WTC11 (cell line): ENCODE measurements at regions not wholly inside any gene's neighbourhood (a gene's known extent, or its start where the extent isn't known, plus 50 kb on each side); places are given as distances from the start of the nearest gene placed in this dataset.

Experiments
- ATAC-seq: fragments of 200-7000 bp; cut with Tn5 transposase; 2 replicates; pipeline ENCODE4 v1.10.0; 2021; ENCODE audit warnings: mild to moderate bottlenecking, moderate library complexity
- CTCF ChIA-PET: fragments of 300-600 bp; sonication (Branson Sonifier 250); formaldehyde crosslinking; loops from one replicate; lab custom pipeline; 2021; ENCODE audit warnings: antibody characterized with exemption; lab: Charles Lee
- POLR2A ChIA-PET: fragments of 350-600 bp; sonication (Branson Sonifier 250); formaldehyde crosslinking; loops from one replicate; lab custom pipeline; 2021; ENCODE audit warnings: antibody characterized with exemption; lab: Charles Lee
- DNase-seq: peaks from one replicate; pipeline ENCODE4 v3.0.0; 2021; ENCODE audit warnings: low spot score
- H3K27ac Mint-ChIP-seq: 2 replicates; pipeline ENCODE4 v1.8.0; 2021; ENCODE audit warnings: mixed read lengths
- H3K27me3 Mint-ChIP-seq: 2 replicates; pipeline ENCODE4 v1.8.0; 2021; ENCODE audit warnings: low read depth, mild to moderate bottlenecking, moderate library complexity, mixed read lengths
- H3K36me3 Mint-ChIP-seq: 2 replicates; pipeline ENCODE4 v1.8.0; 2021; ENCODE audit warnings: mixed read lengths
- H3K4me1 Mint-ChIP-seq: 2 replicates; pipeline ENCODE4 v1.8.0; 2022; ENCODE audit warnings: mixed read lengths
- H3K4me3 Mint-ChIP-seq: 2 replicates; pipeline ENCODE4 v1.8.0; 2021; ENCODE audit warnings: mild to moderate bottlenecking, moderate library complexity, mixed read lengths
- H3K9me3 Mint-ChIP-seq: 2 replicates; pipeline ENCODE4 v1.8.0; 2021; ENCODE audit warnings: mixed read lengths
- AFF4 ChIP-seq: sonication (generic); formaldehyde crosslinking; IDR thresholded peaks from 2 replicates; pipeline ENCODE4 v1.8.1; 2023; ENCODE audit warnings: mild to moderate bottlenecking, missing genetic modification reagents, borderline replicate concordance
- ATF1 ChIP-seq: sonication (generic); formaldehyde crosslinking; IDR thresholded peaks from 2 replicates; pipeline ENCODE4 v1.8.1; 2023; ENCODE audit warnings: mild to moderate bottlenecking, moderate library complexity, missing genetic modification reagents
- CBFB ChIP-seq: sonication (generic); formaldehyde crosslinking; IDR thresholded peaks from 2 replicates; pipeline ENCODE4 v1.8.1; 2022; ENCODE audit warnings: mild to moderate bottlenecking, low read depth, missing genetic modification reagents
- E2F5 ChIP-seq: sonication (generic); formaldehyde crosslinking; IDR thresholded peaks from 2 replicates; pipeline ENCODE4 v1.8.1; 2022; ENCODE audit warnings: mild to moderate bottlenecking, moderate library complexity, missing genetic modification reagents
- FOXJ3 ChIP-seq: sonication (generic); formaldehyde crosslinking; IDR thresholded peaks from 2 replicates; pipeline ENCODE4 v1.9.0; 2021; ENCODE audit warnings: missing genetic modification reagents, mild to moderate bottlenecking, borderline replicate concordance
- GABPB1 ChIP-seq: sonication (generic); formaldehyde crosslinking; IDR thresholded peaks from 2 replicates; pipeline ENCODE4 v1.8.1; 2023; ENCODE audit warnings: mild to moderate bottlenecking, missing genetic modification reagents
- HMGXB4 ChIP-seq: sonication (generic); formaldehyde crosslinking; IDR thresholded peaks from 2 replicates; pipeline ENCODE4 v1.8.1; 2023; ENCODE audit warnings: mild to moderate bottlenecking, moderate library complexity, missing genetic modification reagents
- MLX ChIP-seq: sonication (generic); formaldehyde crosslinking; IDR thresholded peaks from 2 replicates; pipeline ENCODE4 v1.8.1; 2023; ENCODE audit warnings: mild to moderate bottlenecking, missing genetic modification reagents, moderate library complexity
- MXD4 ChIP-seq: fragments of 250-450 bp; sonication (Bioruptor Pico); IDR thresholded peaks from 2 replicates; pipeline ENCODE4 v1.8.0; 2021; ENCODE audit warnings: mild to moderate bottlenecking, moderate library complexity, borderline replicate concordance
- PRRX2 ChIP-seq: fragments of 250-450 bp; sonication (Bioruptor Pico); IDR thresholded peaks from 2 replicates; pipeline ENCODE4 v1.8.0; 2021; ENCODE audit warnings: mild to moderate bottlenecking
- SOX15 ChIP-seq: fragments of 250-450 bp; sonication (Bioruptor Pico); IDR thresholded peaks from 2 replicates; pipeline ENCODE4 v1.9.0; 2021; ENCODE audit warnings: mild to moderate bottlenecking
- TP53 ChIP-seq: sonication (generic); formaldehyde crosslinking; IDR thresholded peaks from 2 replicates; pipeline ENCODE4 v1.8.1; 2023; ENCODE audit warnings: mild to moderate bottlenecking, missing genetic modification reagents
- ZNF416 ChIP-seq: fragments of 250-450 bp; sonication (Bioruptor Pico); IDR thresholded peaks from 2 replicates; pipeline ENCODE4 v1.9.0; 2021; ENCODE audit warnings: mild to moderate bottlenecking, inconsistent platforms
- TF ChIP-seq, protein P1 (sequence below): sonication (generic); formaldehyde crosslinking; IDR thresholded peaks from 2 replicates; pipeline ENCODE4 v1.8.0; 2023; ENCODE audit warnings: missing genetic modification reagents
- TF ChIP-seq, protein P2 (sequence below): sonication (generic); formaldehyde crosslinking; IDR thresholded peaks from 2 replicates; pipeline ENCODE4 v1.8.0; 2022; ENCODE audit warnings: mild to moderate bottlenecking, missing genetic modification reagents

DNA sequence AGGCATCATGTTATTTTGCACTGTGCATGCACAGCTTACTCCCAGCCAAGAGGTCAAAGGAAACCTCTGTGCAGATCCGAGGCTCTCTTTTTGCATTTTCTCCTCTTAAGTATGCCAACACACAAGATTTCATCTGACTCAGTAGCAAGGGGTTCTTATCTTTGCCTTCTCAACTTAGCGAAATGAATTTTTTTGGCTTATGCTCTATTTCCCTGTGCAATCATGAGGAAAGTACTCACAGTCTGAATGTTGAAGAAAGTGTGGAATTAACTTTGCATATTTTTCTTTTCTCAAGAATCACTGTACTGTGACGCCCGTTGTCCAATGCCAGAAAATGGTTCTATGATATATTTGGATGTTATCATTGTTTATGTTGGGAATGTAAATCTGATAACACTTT is 173.5 kb upstream of the FBXL7 start:
- no peak overlapping the region for H3K4me3 Mint-ChIP-seq
- peaks cover 5% of the 10 kb centered on the region; the same call in 1 of the 2 replicates for H3K9me3 Mint-ChIP-seq
- ATAC-seq = no peak
- no peaks in the 10 kb centered on the region for H3K4me1 Mint-ChIP-seq
- H3K27me3 Mint-ChIP-seq = no peaks in the 10 kb centered on the region
- no peak overlapping the region for H3K27ac Mint-ChIP-seq
- no peak for DNase-seq
- H3K36me3 Mint-ChIP-seq = no peaks in the 10 kb centered on the region
- ChIA-PET POLR2A (no interaction called here), CTCF (no interaction called here)
- no peak for TF ChIP-seq ZNF416 (CRISPR knock-in tag)
- TF ChIP-seq GABPB1 (CRISPR knock-in tag) = no peak
- no peak for TF ChIP-seq CBFB (CRISPR knock-in tag)
- TF ChIP-seq PRRX2 (CRISPR knock-in tag) = no peak
- no peak for TF ChIP-seq MXD4 (CRISPR knock-in tag)

DNA sequence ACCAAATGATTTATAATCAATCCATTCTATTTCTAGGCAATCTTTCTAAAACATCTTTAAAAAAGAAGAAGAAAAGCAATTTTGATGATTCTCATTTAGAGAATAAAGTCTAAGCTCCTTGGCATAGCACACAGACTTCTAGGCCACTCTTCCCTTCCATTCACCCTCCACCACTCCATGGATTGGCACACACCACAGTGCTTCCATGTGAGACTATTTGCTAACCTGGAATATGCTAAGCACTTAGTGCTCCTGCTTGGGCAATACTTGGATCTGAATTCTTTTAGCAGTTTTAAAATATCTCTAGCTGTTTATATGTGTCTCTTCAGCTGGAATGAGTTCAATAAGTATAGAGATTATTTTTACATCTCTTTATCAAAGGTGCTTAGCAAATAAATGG is 177.6 kb upstream of the FBXL7 start:
- H3K36me3 Mint-ChIP-seq = no peaks in the 10 kb centered on the region
- ATAC-seq (no peak), DNase-seq (no peak)
- H3K9me3 Mint-ChIP-seq = peaks cover 5% of the 10 kb centered on the region; the same call in 1 of the 2 replicates
- no peak for TF ChIP-seq FOXJ3
- no peak for TF ChIP-seq TP53 (CRISPR knock-in tag)
- TF ChIP-seq ATF1 (CRISPR knock-in tag) = no peak
- ChIA-PET POLR2A (no interaction called here), CTCF (no interaction called here)
- no peak overlapping the region for H3K27ac Mint-ChIP-seq
- 0 out of 2 replicates have a peak, but pooled peaks cover 4% of the 10 kb centered on the region for H3K4me1 Mint-ChIP-seq
- 0 out of 2 replicates have a peak, but pooled peaks cover 4% of the 10 kb centered on the region for H3K27me3 Mint-ChIP-seq
- no peak overlapping the region for H3K4me3 Mint-ChIP-seq

- no peak overlapping the region for H3K27ac Mint-ChIP-seq
- CTCF ChIA-PET = no interaction called here
Observed at GRCh38 chr5:15321776-15322175, 178.2 kb upstream of the FBXL7 start.

More at GRCh38 chr5:15321776-15322175, 178.2 kb upstream of the FBXL7 start:
- ATAC-seq (no peak), DNase-seq (no peak)
- H3K36me3 Mint-ChIP-seq = no peaks in the 10 kb centered on the region
- POLR2A ChIA-PET = no interaction called here
- TF ChIP-seq, protein P1, sequence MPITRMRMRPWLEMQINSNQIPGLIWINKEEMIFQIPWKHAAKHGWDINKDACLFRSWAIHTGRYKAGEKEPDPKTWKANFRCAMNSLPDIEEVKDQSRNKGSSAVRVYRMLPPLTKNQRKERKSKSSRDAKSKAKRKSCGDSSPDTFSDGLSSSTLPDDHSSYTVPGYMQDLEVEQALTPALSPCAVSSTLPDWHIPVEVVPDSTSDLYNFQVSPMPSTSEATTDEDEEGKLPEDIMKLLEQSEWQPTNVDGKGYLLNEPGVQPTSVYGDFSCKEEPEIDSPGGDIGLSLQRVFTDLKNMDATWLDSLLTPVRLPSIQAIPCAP = no peak
- TF ChIP-seq, protein P2, sequence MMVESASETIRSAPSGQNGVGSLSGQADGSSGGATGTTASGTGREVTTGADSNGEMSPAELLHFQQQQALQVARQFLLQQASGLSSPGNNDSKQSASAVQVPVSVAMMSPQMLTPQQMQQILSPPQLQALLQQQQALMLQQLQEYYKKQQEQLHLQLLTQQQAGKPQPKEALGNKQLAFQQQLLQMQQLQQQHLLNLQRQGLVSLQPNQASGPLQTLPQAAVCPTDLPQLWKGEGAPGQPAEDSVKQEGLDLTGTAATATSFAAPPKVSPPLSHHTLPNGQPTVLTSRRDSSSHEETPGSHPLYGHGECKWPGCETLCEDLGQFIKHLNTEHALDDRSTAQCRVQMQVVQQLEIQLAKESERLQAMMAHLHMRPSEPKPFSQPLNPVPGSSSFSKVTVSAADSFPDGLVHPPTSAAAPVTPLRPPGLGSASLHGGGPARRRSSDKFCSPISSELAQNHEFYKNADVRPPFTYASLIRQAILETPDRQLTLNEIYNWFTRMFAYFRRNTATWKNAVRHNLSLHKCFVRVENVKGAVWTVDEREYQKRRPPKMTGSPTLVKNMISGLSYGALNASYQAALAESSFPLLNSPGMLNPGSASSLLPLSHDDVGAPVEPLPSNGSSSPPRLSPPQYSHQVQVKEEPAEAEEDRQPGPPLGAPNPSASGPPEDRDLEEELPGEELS (CRISPR knock-in tag) = no peak
- TF ChIP-seq FOXJ3 (no peak), GABPB1 (CRISPR knock-in tag) (no peak), AFF4 (CRISPR knock-in tag) (no peak), SOX15 (no peak), HMGXB4 (CRISPR knock-in tag) (no peak), E2F5 (CRISPR knock-in tag) (no peak), MLX (CRISPR knock-in tag) (no peak)
- H3K4me3 Mint-ChIP-seq = no peak overlapping the region
- 0 out of 2 replicates have a peak, but pooled peaks cover 4% of the 10 kb centered on the region for H3K27me3 Mint-ChIP-seq
- H3K4me1 Mint-ChIP-seq = 0 out of 2 replicates have a peak, but pooled peaks cover 4% of the 10 kb centered on the region
- H3K9me3 Mint-ChIP-seq = peaks cover 5% of the 10 kb centered on the region; the same call in 1 of the 2 replicates
